T-helper 17 cell (primary cell): ENCODE measurements at regions not wholly inside any gene's neighbourhood (a gene's known extent, or its start where the extent isn't known, plus 50 kb on each side); places are given as distances from the start of the nearest gene placed in this dataset.
"Not testable (repeated sequence)": the region's sequence is repeated elsewhere in the genome, so short reads cannot be mapped to it uniquely, and the experiment has no call there.

Source experiments
- ATAC-seq: fragments of 150-1000 bp; cut with Tn5 transposase; 2 replicates; pipeline ENCODE4 v1.10.0; 2021; ENCODE audit warnings: mild to moderate bottlenecking, moderate library complexity
- DNase-seq, 3 donors: peaks; one replicate each; pipeline versions ENCODE4 v3.0.0 to v3.0.0-alpha.2; 2020 to 2021
- H3K9me3 ChIP-seq: one replicate; pipeline ENCODE4 v1.7.0; 2013; ENCODE audit warnings: low read length, mild to moderate bottlenecking; ENCODE audit not compliant: control insufficient read depth, poor library complexity, severe bottlenecking
- H3K27ac Mint-ChIP-seq: one replicate; pipeline ENCODE4 v1.8.0; 2022; ENCODE audit warnings: mild to moderate bottlenecking, moderate library complexity, mixed read lengths
- H3K27me3 Mint-ChIP-seq: one replicate; pipeline ENCODE4 v1.8.0; 2022; ENCODE audit warnings: mixed read lengths
- H3K36me3 Mint-ChIP-seq: one replicate; pipeline ENCODE4 v1.8.0; 2022; ENCODE audit warnings: low read depth, mixed read lengths
- H3K4me1 Mint-ChIP-seq: one replicate; pipeline ENCODE4 v1.8.0; 2022; ENCODE audit warnings: mild to moderate bottlenecking, mixed read lengths
- H3K4me3 Mint-ChIP-seq: one replicate; pipeline ENCODE4 v1.8.0; 2022; ENCODE audit warnings: mild to moderate bottlenecking, moderate library complexity, mixed read lengths

DNA sequence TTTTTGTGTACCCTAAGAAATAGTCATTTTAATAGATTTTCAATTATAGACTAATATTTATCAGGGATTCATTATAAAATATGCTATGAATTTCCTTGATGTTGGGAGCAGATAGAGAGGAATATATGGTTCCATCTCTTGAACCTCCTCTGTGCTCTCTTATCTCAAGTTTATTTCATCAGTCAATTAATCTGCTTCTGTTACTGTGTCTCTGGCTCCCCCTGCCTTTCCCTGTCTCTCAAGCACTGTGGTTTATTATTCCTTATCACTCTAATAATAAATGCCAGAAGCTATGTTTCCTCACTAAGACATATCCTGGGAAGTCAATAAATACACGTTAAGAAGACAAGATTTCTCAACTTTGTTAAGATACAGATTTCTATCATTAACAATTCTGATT is 141.5 kb downstream of the SYT15 start:
- DNase-seq, H3K27ac Mint-ChIP-seq, H3K4me3 Mint-ChIP-seq, H3K9me3 ChIP-seq, H3K4me1 Mint-ChIP-seq, H3K36me3 Mint-ChIP-seq, ATAC-seq: not testable (repeated sequence)
- H3K27me3 Mint-ChIP-seq, result peaks cover 22% of the 10 kb centered on the region

DNA sequence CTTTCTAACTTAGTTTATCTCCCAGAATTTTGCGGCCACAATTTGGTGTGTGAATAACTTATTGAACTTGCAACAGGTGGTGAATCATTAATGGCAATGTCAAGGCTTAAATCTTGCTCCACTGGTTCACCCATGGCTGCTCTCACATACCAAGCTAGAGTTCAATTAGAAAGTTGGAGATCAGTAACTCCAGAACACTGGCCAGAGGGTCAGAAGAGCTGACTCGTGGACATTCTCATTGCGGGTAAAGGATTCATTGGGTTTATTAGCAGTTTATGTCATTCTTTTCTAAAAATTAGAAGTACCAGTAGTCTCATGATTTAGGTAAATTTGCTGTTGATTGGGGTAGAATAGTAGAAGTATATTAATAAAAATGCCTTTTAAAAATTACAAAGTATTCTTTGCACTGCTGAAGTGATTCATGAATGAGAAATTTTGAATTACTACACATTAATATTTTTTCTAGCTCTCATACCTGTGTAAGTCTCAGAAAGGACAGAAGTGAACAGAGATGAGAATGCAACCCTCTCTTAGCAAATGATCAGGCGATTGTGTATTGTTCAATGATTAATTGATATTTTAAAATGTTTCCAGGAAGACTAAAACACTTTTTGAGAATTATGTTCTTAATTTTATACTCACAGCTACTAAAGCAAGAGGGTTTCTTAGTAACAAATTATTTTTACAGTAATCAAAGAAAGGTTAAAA is 142.0 kb downstream of the SYT15 start:
- not testable (repeated sequence) for H3K36me3 Mint-ChIP-seq, DNase-seq, ATAC-seq, H3K4me3 Mint-ChIP-seq, H3K27ac Mint-ChIP-seq, H3K4me1 Mint-ChIP-seq, H3K9me3 ChIP-seq
- H3K27me3 Mint-ChIP-seq, result peaks cover 22% of the 10 kb centered on the region

DNA sequence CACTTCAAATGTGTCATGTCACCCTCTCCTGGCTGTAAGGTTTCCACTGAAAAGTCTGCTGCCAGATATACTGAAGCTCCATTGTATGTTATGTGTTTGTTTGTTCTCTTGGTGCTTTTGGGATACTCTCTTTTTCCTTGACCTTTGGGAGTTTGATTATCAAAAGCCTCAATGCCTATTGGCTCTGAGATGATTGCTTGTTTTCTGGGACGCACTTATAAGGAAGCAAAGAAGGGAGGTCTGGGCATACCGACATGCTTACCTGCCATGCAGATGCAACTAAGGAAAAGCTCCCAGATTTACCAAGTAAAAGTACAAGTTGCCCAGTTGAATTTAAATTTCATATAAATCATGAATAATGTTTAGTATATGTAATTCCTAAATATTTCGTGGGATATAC is 145.3 kb downstream of the SYT15 start:
- not testable (repeated sequence) for DNase-seq, H3K36me3 Mint-ChIP-seq, H3K27ac Mint-ChIP-seq, H3K4me3 Mint-ChIP-seq, ATAC-seq, H3K9me3 ChIP-seq, H3K4me1 Mint-ChIP-seq
- peaks cover 11% of the 10 kb centered on the region for H3K27me3 Mint-ChIP-seq

DNA sequence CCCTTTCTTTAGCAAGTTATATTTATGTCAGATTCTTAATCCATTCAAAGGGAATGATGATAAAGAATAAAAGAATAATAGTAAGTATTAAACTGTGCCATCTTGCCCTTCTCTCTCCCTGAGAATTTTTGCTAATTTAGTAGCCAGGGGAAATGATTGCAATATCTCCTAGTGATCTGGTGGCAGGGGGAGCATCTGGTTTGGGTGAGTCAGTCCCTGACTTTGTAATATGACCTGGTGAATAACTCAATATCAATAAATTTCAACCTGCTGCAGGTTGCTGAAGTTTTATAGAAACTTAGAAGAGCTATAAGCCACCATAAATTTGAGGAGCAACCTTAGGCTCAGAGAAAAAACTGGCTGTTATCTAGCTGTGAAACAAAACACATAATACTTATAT is 149.4 kb downstream of the SYT15 start:
- not testable (repeated sequence) for H3K36me3 Mint-ChIP-seq, H3K9me3 ChIP-seq, ATAC-seq, H3K27me3 Mint-ChIP-seq, DNase-seq, H3K27ac Mint-ChIP-seq, H3K4me3 Mint-ChIP-seq, H3K4me1 Mint-ChIP-seq

DNA sequence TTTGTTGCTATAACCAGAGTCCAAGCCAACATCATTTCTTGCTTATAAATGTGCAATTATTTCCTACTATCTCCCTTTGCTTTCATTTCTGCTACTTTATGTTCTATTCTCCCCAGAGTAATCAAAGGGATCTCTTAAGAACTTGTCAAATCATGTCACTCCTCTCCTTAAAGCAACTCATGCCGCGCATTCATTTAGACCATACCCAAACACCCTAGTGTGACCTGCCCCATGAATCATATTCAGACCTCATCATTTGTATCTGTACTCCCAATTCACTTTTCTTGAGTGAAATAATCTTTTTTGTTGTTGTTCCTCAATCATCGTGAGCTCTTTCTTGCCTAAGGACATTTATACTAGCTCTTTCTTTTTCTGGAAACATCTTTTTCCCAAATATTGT is 151.8 kb downstream of the SYT15 start:
- H3K27me3 Mint-ChIP-seq, H3K4me1 Mint-ChIP-seq, ATAC-seq, H3K4me3 Mint-ChIP-seq, H3K36me3 Mint-ChIP-seq, H3K27ac Mint-ChIP-seq, DNase-seq, H3K9me3 ChIP-seq: not testable (repeated sequence)

DNA sequence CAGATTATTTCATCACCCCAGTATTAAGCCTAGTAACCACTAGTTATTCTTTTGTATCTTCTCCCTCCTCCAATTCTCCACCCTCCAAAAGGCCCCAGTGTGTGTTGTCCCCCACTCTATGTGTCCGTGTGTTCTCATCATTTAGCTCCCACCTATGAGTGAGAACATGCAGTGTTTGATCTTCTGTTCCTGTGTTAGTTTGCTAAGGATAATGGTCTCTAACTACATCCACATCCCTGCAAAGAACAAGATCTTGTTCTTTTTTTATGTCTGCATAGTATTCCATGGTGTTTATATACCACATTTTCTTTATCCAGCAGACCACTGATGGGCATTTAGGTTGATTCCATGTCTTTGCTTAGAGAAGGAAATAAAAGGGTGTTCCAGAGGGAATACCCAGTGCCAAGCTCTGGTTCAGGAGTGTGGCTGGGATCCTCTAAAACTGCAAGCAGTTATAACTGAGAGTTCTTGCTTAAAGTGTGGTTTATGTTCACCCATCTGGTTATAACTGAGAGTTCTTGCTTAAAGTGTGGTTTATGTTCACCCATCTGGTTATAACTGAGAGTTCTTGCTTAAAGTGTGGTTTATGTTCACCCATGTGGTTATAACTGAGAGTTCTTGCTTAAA is 154.8 kb downstream of the SYT15 start:
- ATAC-seq, H3K36me3 Mint-ChIP-seq, H3K4me1 Mint-ChIP-seq, DNase-seq, H3K4me3 Mint-ChIP-seq, H3K27me3 Mint-ChIP-seq, H3K9me3 ChIP-seq, H3K27ac Mint-ChIP-seq: not testable (repeated sequence)

DNA sequence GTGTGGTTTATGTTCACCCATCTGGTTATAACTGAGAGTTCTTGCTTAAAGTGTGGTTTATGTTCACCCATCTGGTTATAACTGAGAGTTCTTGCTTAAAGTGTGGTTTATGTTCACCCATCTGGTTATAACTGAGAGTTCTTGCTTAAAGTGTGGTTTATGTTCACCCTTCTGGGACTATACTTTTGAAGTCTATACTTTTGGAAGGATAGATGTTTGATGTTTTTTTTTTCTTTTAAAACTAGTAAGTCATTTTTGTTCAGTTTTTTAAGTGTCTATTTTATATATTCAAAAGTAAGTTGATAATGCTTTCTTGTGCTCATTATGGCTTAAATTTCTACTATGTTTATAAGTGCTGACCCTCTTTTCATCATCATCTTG is 155.3 kb downstream of the SYT15 start:
- H3K4me3 Mint-ChIP-seq, ATAC-seq, H3K27me3 Mint-ChIP-seq, DNase-seq, H3K27ac Mint-ChIP-seq, H3K4me1 Mint-ChIP-seq, H3K36me3 Mint-ChIP-seq, H3K9me3 ChIP-seq: not testable (repeated sequence)

DNA sequence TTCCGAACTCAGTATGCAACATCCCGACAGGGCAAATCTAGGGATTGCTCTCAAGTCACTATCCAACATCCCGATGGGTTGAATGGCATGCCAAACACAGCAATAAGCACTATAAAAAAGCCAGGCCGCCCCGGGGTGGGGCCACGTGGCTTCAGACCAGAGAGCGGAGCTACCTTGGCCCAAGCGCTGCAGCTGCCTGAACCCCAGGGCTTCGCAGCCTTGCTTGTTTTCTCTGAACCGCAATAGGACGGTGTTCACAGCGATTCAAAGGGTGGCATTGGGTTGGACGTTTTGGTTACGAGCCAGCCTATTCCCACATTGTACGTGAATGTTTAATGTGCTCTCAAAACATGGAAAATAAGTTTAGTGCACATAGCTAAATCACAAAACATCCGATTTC is 161.0 kb downstream of the SYT15 start:
- not testable (repeated sequence) for H3K4me3 Mint-ChIP-seq, ATAC-seq, H3K27me3 Mint-ChIP-seq, DNase-seq, H3K9me3 ChIP-seq, H3K36me3 Mint-ChIP-seq, H3K27ac Mint-ChIP-seq, H3K4me1 Mint-ChIP-seq

DNA sequence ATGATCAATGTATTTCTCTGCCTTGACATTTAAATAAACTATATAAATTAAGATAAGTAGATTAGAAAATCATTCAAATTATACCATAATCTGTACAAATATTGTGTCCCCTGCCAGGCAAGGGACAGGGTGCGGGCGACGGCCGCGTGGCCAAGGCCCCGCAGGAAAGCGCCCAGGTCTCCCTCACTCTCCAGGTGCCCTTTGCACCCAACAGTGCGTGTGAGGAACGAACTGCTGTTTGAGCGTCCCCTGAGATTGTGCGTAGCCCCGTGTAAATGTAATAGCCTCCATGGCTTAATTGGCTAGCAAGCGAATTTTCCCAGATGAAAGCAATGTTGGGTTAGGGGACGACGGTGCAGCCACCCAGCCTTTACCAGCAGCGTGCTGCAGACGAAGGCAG is 161.4 kb downstream of the SYT15 start:
- not testable (repeated sequence) for H3K36me3 Mint-ChIP-seq

DNA sequence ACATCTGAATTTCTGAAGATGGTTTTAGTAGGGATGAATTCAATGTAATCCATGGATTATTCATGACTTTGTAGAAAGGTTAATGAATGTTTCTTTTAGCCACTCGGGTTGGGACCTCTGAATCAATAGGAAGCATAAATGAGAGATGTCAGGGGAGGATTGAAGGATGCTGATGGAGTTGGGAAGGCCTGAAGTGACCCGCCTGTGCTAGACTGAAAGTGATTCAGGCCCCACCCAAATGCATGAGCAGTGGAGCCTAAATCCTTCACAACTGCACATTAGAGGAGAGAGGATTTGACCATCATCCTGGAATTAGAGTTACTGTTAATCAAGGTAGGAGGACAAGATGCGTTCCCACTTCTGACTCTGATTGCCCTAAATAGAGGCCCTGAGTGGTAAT is 162.2 kb upstream of the PTPN20 start:
- not testable (repeated sequence) for H3K4me1 Mint-ChIP-seq, DNase-seq, H3K4me3 Mint-ChIP-seq, H3K9me3 ChIP-seq, ATAC-seq, H3K27ac Mint-ChIP-seq, H3K36me3 Mint-ChIP-seq, H3K27me3 Mint-ChIP-seq

More for the DNA sequence above, 161.4 kb downstream of the SYT15 start:
- ATAC-seq, H3K4me1 Mint-ChIP-seq, H3K27ac Mint-ChIP-seq, DNase-seq, H3K4me3 Mint-ChIP-seq, H3K27me3 Mint-ChIP-seq, H3K9me3 ChIP-seq: not testable (repeated sequence)

DNA sequence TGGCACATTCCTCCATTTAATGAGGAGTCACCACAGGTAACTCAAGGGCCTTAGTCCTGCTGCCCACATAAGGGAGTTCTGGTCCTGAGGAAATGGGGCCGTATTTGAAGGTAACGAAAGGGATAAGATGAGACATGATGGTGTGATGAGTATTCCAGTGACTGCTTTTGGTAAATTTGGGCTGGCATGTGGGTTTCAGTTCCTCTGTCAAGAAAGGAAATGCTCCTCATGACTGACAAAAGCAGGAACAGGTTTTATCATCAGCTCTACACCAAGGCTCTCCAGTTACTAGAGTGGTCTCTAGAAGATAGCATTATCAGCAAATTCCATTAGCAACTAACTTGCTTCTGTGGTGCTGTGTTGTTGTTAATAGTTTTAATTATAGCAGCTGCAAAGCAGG is 161.8 kb upstream of the PTPN20 start:
- not testable (repeated sequence) for H3K9me3 ChIP-seq, H3K27me3 Mint-ChIP-seq, H3K36me3 Mint-ChIP-seq, H3K4me1 Mint-ChIP-seq, H3K4me3 Mint-ChIP-seq, H3K27ac Mint-ChIP-seq, DNase-seq, ATAC-seq

DNA sequence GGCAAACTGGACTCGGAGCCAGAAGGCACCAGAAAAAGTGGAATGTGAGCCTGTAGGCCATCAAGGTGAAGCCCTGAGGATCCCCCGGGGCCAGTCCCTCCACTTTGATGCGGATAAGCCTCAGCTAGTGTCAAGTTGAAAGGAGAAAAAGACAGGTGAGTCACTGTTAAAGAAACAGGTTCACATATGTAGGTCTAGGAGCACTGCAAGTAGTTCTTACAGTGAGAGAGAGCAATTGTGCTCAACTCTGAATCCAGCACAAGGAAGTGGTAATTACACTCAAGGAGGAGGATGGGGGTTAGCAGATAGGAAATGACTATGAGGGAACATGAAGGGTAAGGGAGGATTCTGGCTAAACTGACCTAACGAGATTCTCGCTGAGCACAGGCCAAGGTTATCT is 157.5 kb upstream of the PTPN20 start:
- not testable (repeated sequence) for H3K4me1 Mint-ChIP-seq, H3K4me3 Mint-ChIP-seq, H3K9me3 ChIP-seq, H3K27me3 Mint-ChIP-seq, ATAC-seq, H3K36me3 Mint-ChIP-seq, H3K27ac Mint-ChIP-seq, DNase-seq

DNA sequence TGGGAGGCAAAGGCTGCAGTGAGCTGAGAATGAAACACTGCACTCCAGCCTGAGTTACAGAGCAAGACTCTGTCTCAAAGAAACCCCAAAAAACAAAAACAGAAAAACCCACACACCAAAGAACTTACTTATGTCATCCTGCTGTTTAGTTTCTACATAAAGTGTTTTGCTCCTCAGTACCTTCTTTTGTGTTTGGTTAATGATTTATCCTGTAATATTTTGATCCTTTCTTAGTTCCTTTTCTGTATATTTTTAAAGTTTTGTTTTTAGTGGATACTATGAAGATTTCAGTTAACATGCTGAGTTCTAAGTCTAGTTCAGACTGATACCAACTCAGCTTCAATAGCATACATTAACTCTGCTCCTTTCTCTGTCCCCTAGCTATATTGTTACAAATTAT is 149.8 kb upstream of the PTPN20 start:
- DNase-seq, H3K4me3 Mint-ChIP-seq, H3K27me3 Mint-ChIP-seq, H3K27ac Mint-ChIP-seq, H3K36me3 Mint-ChIP-seq, H3K4me1 Mint-ChIP-seq, ATAC-seq, H3K9me3 ChIP-seq: not testable (repeated sequence)
